ENCODE measurements at regions not wholly inside any gene's neighbourhood (a gene's known extent, or its start where the extent isn't known, plus 50 kb on each side); places are given as distances from the start of the nearest gene placed in this dataset.

DNA sequence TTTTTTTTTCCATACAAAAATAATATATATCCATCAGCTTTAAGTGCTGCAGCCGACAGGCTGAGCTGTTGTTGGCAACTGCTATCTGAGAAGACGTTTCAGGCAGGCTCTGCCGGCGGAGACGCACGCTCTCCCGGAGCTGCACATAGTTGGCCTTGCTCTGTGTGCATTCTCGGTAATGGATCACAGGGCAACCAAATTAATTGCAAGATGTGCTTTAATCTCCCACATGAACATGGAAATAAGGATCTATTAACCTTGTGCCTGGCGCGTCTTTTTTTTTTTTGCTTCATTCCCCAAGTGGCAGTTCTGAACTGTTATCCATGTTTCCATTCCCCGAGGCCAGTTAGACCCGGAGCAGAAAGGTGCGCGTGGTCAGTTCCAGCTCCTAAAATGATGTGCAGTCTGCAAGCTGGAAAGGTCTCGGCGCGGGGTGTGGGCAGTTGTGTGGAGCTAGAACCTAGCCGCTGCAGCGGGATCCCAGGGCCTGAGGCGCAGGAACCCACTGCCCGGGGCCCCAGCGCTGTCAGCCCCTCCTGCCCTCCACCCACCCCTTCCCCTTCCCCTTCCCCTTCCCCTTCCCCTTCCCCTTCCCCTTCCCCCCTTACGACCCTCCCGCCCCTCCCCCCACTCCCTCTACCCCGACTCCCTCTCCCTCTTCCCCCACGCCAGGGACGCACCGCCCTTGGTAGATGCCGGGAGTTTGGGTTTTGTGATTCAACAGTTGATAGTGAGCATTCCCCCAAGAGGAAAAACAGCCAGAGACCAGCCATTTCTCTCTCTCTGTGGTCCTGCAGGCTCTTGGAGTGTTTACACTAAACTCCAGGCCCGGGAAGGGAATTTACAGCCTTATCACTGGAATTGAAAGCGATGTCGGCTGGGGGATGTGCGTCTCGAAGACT lies 137.8 kb downstream of the CEP120 start:
- Histone ChIP-seq H3K4me3 (ENCODE audit: low read length in 3 of 3) (peak overlapping the region in 2 of 3 donors; percentile 22 to 38), H3K4me1 (ENCODE audit: control insufficient read depth in 2 of 3, insufficient read depth in 2 of 3, low read depth in 1 of 3, low read length in 3 of 3) (peaks cover 0 to 3% (median 0%) of the 10 kb centered on the region in 3 donors), H3K27me3 (ENCODE audit: control insufficient read depth, insufficient read depth, low read length) (no peaks in the 10 kb centered on the region), H3K9me3 (ENCODE audit: control insufficient read depth in 2 of 3, insufficient read depth in 1 of 3, low read length in 3 of 3) (no peaks in the 10 kb centered on the region), H3K27ac (ENCODE audit: low read depth in 2 of 2, low read length in 2 of 2) (no peak overlapping the region), H3K36me3 (ENCODE audit: control insufficient read depth in 2 of 3, insufficient read depth in 3 of 3, low read length in 3 of 3) (no peaks in the 10 kb centered on the region), H3K9ac (ENCODE audit: low read length in 3 of 3) (no peak overlapping the region)
- TF ChIP-seq CTCF (IDR thresholded peaks at IDR 0.05; ENCODE audit: borderline replicate concordance, extremely low read depth, insufficient read depth), result no peak
- FAIRE-seq (no peak), DNase-seq (peak; percentile 55 to 78 (median 69))
- intact Hi-C loops (cut with DNase I), result no loop called here

GRCh38 chr5:123283499-123283898 lies 139.7 kb downstream of the CEP120 start:
- Histone ChIP-seq H3K36me3 (ENCODE audit: control insufficient read depth in 2 of 3, insufficient read depth in 3 of 3, low read length in 3 of 3) (no peaks in the 10 kb centered on the region), H3K4me3 (ENCODE audit: low read length in 3 of 3) (no peak overlapping the region), H3K9ac (ENCODE audit: low read length in 3 of 3) (no peak overlapping the region), H3K27me3 (ENCODE audit: control insufficient read depth, insufficient read depth, low read length) (no peaks in the 10 kb centered on the region), H3K4me1 (ENCODE audit: control insufficient read depth in 2 of 3, insufficient read depth in 2 of 3, low read depth in 1 of 3, low read length in 3 of 3) (peaks cover 0 to 3% (median 0%) of the 10 kb centered on the region in 3 donors), H3K9me3 (ENCODE audit: control insufficient read depth in 2 of 3, insufficient read depth in 1 of 3, low read length in 3 of 3) (no peaks in the 10 kb centered on the region), H3K27ac (ENCODE audit: low read depth in 2 of 2, low read length in 2 of 2) (no peak overlapping the region)
- TF ChIP-seq CTCF (IDR thresholded peaks at IDR 0.05; ENCODE audit: borderline replicate concordance, extremely low read depth, insufficient read depth), result no peak
- DNase-seq (peak in 1 of 5 donors; percentile 40), FAIRE-seq (no peak)
- intact Hi-C loops (cut with DNase I), result no loop called here

DNA sequence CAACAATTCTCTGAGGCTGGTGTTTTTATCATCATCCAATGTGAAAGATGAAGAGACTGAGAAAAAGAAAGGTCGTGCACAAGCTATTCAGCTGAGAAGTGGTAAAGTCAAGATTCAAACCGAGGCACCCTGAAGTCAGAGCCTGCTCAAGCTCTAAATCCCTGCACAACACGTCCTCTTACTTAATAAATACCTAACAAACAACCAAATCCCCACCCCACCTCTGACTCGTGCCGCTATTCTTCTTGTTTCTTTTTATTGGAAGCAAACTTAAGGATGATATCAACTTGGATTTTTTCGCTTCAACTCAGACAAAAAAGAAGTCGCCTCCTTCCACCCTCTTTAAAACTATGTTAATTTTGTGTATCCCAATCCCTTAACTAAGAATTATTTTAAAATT lies 140.2 kb downstream of the CEP120 start:
- no peak for FAIRE-seq
- Histone ChIP-seq H3K4me3 (ENCODE audit: low read length in 3 of 3) (no peak overlapping the region), H3K4me1 (ENCODE audit: control insufficient read depth in 2 of 3, insufficient read depth in 2 of 3, low read depth in 1 of 3, low read length in 3 of 3) (peaks cover 0 to 3% (median 0%) of the 10 kb centered on the region in 3 donors), H3K27ac (ENCODE audit: low read depth in 2 of 2, low read length in 2 of 2) (no peak overlapping the region), H3K36me3 (ENCODE audit: control insufficient read depth in 2 of 3, insufficient read depth in 3 of 3, low read length in 3 of 3) (no peaks in the 10 kb centered on the region), H3K9ac (ENCODE audit: low read length in 3 of 3) (no peak overlapping the region), H3K9me3 (ENCODE audit: control insufficient read depth in 2 of 3, insufficient read depth in 1 of 3, low read length in 3 of 3) (no peaks in the 10 kb centered on the region), H3K27me3 (ENCODE audit: control insufficient read depth, insufficient read depth, low read length) (no peaks in the 10 kb centered on the region)
- intact Hi-C loops (cut with DNase I), result no loop called here
- no peak for DNase-seq
- TF ChIP-seq CTCF (IDR thresholded peaks at IDR 0.05; ENCODE audit: borderline replicate concordance, extremely low read depth, insufficient read depth), result no peak
